ENCODE measurements at regions not wholly inside any gene's neighbourhood (a gene's known extent, or its start where the extent isn't known, plus 50 kb on each side); places are given as distances from the start of the nearest gene placed in this dataset.

DNA sequence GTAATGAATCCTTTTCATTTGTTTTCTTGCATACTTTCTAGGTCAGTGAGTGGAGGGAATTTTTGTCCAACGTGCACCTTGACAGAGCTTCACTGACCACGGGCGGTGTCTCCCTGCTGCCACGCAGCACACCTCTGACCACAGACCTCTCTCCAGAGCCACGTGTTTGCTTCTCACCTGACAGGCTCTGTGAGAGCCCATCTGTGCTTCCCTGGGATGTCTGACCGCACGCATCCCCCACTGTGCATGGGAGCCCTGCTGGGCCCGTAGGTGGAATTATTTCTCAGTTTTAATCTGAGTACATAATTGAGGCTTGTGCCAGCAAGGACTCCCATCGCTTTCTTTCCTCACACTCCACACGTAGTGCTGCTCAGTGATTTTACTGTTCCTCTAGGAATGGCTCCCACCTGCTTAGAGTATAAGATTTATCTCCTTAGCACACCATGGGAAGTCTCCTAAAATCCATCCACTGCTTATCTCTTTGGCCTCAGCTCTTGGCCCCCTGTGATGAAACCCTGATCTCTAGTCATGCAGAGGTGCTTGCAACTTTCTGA, 482.6 kb downstream of the TSN start:
- H3K4me3 ChIP-seq (ENCODE audit: low read depth, low read length) = no peak overlapping the region
- in situ Hi-C loops (cut with HindIII; ENCODE audit: low sequenced_read_pairs) = no loop called here
- no peak for DNase-seq (ENCODE audit: low read depth, low spot score)
- TF ChIP-seq, protein P1, sequence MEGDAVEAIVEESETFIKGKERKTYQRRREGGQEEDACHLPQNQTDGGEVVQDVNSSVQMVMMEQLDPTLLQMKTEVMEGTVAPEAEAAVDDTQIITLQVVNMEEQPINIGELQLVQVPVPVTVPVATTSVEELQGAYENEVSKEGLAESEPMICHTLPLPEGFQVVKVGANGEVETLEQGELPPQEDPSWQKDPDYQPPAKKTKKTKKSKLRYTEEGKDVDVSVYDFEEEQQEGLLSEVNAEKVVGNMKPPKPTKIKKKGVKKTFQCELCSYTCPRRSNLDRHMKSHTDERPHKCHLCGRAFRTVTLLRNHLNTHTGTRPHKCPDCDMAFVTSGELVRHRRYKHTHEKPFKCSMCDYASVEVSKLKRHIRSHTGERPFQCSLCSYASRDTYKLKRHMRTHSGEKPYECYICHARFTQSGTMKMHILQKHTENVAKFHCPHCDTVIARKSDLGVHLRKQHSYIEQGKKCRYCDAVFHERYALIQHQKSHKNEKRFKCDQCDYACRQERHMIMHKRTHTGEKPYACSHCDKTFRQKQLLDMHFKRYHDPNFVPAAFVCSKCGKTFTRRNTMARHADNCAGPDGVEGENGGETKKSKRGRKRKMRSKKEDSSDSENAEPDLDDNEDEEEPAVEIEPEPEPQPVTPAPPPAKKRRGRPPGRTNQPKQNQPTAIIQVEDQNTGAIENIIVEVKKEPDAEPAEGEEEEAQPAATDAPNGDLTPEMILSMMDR (IDR thresholded peaks at IDR 0.05; ENCODE audit: low read depth, low read length) = no peak

DNA sequence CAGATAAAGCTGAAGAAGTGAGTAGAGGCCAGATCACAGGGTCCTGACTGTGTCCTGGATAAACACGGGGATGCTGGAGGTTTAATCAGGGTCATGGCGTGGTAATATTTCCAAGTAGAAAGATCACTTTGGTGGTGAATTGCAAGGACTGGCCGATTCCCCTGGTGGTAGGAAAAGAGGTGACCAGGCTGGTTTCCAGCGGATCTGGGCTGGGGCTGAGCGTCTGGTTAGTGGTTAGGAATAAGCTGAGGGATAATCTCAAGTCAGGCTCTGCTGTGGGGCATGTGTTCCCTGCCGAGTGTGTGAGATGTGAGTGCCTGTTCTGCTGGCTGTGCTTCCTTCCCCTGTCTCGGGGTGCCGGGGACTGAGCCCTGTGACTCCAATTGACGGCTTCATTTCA, 484.0 kb downstream of the TSN start:
- H3K4me3 ChIP-seq (ENCODE audit: low read depth, low read length) = no peak overlapping the region
- TF ChIP-seq, protein P1 (IDR thresholded peaks at IDR 0.05; ENCODE audit: low read depth, low read length) = no peak
- DNase-seq (ENCODE audit: low read depth, low spot score) = no peak
- in situ Hi-C loops (cut with HindIII; ENCODE audit: low sequenced_read_pairs) = no loop called here

DNA sequence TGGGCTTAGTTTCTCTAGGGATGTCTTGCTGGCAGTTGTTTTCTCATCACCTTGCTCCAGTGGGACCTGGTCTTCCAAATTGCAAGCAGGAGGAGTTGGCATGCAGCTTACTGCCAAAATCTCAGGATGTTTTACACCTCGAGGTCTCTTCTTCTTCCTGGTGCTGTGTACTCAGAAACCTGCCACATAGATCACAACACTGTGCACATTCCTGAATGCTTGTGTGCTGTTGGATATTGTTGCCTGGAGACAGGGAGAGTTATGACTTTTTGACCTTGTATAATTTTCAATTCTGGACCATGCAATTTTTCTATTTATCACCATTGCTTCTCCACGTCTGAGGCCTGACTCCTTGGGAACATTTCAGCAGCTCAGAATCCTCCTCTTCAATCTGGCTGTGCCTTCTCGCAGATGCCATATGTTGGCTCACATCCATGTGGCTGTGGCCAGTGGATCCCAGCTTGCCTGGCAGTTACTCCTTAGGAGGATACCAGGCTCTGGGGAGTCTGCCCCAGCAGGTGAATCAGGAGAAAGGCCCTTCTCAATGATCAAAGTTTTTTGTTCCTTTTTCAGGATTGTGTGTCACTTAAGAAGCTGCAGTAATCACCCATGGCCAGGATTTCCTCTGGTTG, 489.3 kb downstream of the TSN start:
- in situ Hi-C loops (cut with HindIII; ENCODE audit: low sequenced_read_pairs) = no loop called here
- TF ChIP-seq, protein P1 (IDR thresholded peaks at IDR 0.05; ENCODE audit: low read depth, low read length) = no peak
- no peak for DNase-seq (ENCODE audit: low read depth, low spot score)
- H3K4me3 ChIP-seq (ENCODE audit: low read depth, low read length) = no peak overlapping the region

DNA sequence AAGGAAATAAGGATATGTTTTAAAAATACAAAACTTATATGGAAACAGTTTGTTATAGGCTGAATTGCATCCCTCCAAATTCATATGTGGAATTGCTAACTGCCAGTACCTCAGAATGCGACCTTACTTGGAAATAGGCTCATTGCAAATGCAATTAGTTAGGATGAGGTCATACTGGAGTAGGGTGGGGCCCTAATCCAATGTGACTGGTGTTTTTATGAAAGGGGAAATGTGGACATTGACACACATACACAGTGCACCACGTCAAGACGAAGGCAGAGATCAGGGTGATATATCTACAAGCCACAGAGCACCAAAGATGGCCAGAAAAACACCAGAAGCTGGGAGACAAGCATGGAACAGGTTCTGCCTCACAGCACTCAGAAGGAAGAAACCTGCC, 494.2 kb downstream of the TSN start:
- H3K4me3 ChIP-seq (ENCODE audit: low read depth, low read length) = no peak overlapping the region
- TF ChIP-seq, protein P1 (IDR thresholded peaks at IDR 0.05; ENCODE audit: low read depth, low read length) = no peak
- no peak for DNase-seq (ENCODE audit: low read depth, low spot score)
- in situ Hi-C loops (cut with HindIII; ENCODE audit: low sequenced_read_pairs) = no loop called here

DNA sequence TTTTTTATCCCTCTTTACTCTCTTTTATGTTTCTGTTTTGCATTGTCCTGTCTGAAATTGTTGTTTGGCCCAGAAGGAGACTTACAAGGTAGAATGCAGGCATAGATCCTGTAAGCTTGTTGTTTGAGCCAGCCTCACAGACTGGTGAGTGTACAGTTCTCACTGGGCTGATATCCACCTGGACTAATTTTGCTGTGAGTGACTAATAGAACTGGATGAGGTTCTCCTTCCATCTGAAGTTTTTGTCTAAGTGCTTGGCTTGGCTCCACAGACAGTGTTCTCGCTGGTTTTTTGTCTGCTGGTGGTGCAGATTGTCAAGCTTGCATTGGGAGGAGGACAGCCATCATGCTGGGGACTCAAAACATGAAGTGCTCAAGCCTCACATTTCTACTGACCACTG, 495.7 kb downstream of the TSN start:
- H3K4me3 ChIP-seq (ENCODE audit: low read depth, low read length) = no peak overlapping the region
- TF ChIP-seq, protein P1 (IDR thresholded peaks at IDR 0.05; ENCODE audit: low read depth, low read length) = no peak
- DNase-seq (ENCODE audit: low read depth, low spot score) = no peak
- in situ Hi-C loops (cut with HindIII; ENCODE audit: low sequenced_read_pairs) = no loop called here

DNA sequence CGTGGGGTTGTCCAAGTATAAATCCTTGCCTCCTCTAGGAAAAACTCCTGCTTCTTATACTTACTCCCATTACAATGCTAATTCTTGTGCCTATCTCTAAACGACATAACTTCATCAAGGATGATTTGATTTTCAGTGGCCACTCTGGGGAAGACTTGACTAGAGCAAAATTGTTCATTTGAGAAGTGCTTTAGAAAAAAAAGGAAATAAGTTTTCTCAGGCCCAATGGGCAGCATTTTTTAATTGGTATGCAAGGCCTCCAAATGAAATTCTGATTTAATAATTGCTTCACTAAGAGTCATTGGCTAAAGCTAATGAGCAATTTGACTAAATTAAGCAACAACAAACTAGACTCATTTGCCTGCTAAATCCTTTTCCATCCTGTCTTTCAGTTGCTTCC, 496.1 kb downstream of the TSN start:
- in situ Hi-C loops (cut with HindIII; ENCODE audit: low sequenced_read_pairs) = no loop called here
- no peak overlapping the region for H3K4me3 ChIP-seq (ENCODE audit: low read depth, low read length)
- DNase-seq (ENCODE audit: low read depth, low spot score) = no peak
- TF ChIP-seq, protein P1 (IDR thresholded peaks at IDR 0.05; ENCODE audit: low read depth, low read length) = no peak

Measured in astrocyte of the spinal cord (primary cell).